ENCODE measurements at regions not wholly inside any gene's neighbourhood (a gene's known extent, or its start where the extent isn't known, plus 50 kb on each side); places are given as distances from the start of the nearest gene placed in this dataset.

- DNase-seq, result no peak
These were observed 184.7 kb downstream of the SOX9 start for GRCh38 chr17:72305472-72305871.

DNA sequence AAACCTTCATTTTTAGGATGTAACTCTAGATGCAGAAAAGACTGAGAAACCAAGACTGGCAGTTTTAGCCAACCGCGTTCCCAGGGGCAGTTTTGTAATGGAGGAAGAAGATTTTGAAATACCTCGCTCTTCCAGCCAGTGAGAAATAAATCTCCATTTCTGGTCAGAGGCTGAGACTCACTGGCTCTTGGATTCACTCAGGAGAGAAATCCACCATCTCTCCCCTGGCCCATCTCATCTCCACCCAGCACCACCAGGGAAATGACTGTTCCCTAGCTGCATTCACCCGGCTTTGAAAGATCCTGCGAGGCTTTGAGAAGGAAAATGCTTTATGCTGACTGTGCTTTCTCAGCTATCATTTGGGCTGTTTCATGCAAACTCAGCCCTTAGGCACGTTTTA is 185.2 kb downstream of the SOX9 start:
- no peaks in the 10 kb centered on the region for H3K9me3 Mint-ChIP-seq
- no peak overlapping the region for H3K27ac Mint-ChIP-seq
- peaks cover 0 to 2% (median 2%) of the 10 kb centered on the region in 3 donors for H3K27me3 Mint-ChIP-seq (ENCODE audit: low read depth in 3 of 3)
- H3K4me1 Mint-ChIP-seq, result no peaks in the 10 kb centered on the region
- H3K4me3 Mint-ChIP-seq, result no peak overlapping the region
- DNase-seq, result no peak
- no peaks in the 10 kb centered on the region for H3K36me3 Mint-ChIP-seq

More at GRCh38 chr17:72305472-72305871, 184.7 kb downstream of the SOX9 start:
- Mint-ChIP-seq H3K36me3 (no peaks in the 10 kb centered on the region), H3K4me1 (no peaks in the 10 kb centered on the region), H3K9me3 (no peaks in the 10 kb centered on the region), H3K27ac (no peak overlapping the region), H3K27me3 (ENCODE audit: low read depth in 3 of 3) (peaks cover 0 to 2% (median 2%) of the 10 kb centered on the region in 3 donors), H3K4me3 (no peak overlapping the region)

- Mint-ChIP-seq H3K4me3 (no peak overlapping the region), H3K27me3 (ENCODE audit: low read depth in 3 of 3) (peaks cover 0 to 2% (median 2%) of the 10 kb centered on the region in 3 donors), H3K9me3 (no peaks in the 10 kb centered on the region), H3K36me3 (no peaks in the 10 kb centered on the region), H3K27ac (no peak overlapping the region), H3K4me1 (no peaks in the 10 kb centered on the region)
- DNase-seq, result no peak
These were observed 187.0 kb downstream of the SOX9 start for GRCh38 chr17:72307836-72308235.

GRCh38 chr17:72308744-72309385 is 188.0 kb downstream of the SOX9 start:
- H3K9me3 Mint-ChIP-seq, result no peaks in the 10 kb centered on the region
- no peaks in the 10 kb centered on the region for H3K4me1 Mint-ChIP-seq
- no peak overlapping the region for H3K27ac Mint-ChIP-seq
- no peaks in the 10 kb centered on the region for H3K36me3 Mint-ChIP-seq
- no peak for DNase-seq
- H3K27me3 Mint-ChIP-seq (ENCODE audit: low read depth in 3 of 3), result peaks cover 0 to 2% (median 2%) of the 10 kb centered on the region in 3 donors
- no peak overlapping the region for H3K4me3 Mint-ChIP-seq

- no peak for DNase-seq
These were observed 190.2 kb downstream of the SOX9 start for GRCh38 chr17:72311004-72311403.

GRCh38 chr17:72315122-72315913 is 194.5 kb downstream of the SOX9 start:
- Mint-ChIP-seq H3K36me3 (no peaks in the 10 kb centered on the region), H3K4me1 (no peaks in the 10 kb centered on the region), H3K4me3 (no peak overlapping the region), H3K27me3 (ENCODE audit: low read depth in 3 of 3) (peaks cover 0 to 8% (median 2%) of the 10 kb centered on the region in 3 donors), H3K27ac (no peak overlapping the region), H3K9me3 (peaks cover 0 to 2% (median 0%) of the 10 kb centered on the region in 6 donors)
- DNase-seq, result no peak

More at GRCh38 chr17:72311004-72311403, 190.2 kb downstream of the SOX9 start:
- no peak overlapping the region for H3K27ac Mint-ChIP-seq
- peaks cover 0 to 4% (median 2%) of the 10 kb centered on the region in 3 donors for H3K27me3 Mint-ChIP-seq (ENCODE audit: low read depth in 3 of 3)
- H3K36me3 Mint-ChIP-seq, result no peaks in the 10 kb centered on the region
- no peaks in the 10 kb centered on the region for H3K4me1 Mint-ChIP-seq
- no peak overlapping the region for H3K4me3 Mint-ChIP-seq
- H3K9me3 Mint-ChIP-seq, result no peaks in the 10 kb centered on the region

GRCh38 chr17:72318131-72318530 is 197.3 kb downstream of the SOX9 start:
- DNase-seq, result no peak
- H3K9me3 Mint-ChIP-seq, result peaks cover 0 to 5% (median 0%) of the 10 kb centered on the region in 6 donors
- no peak overlapping the region for H3K27ac Mint-ChIP-seq
- H3K4me1 Mint-ChIP-seq, result no peaks in the 10 kb centered on the region
- H3K4me3 Mint-ChIP-seq, result no peak overlapping the region
- H3K36me3 Mint-ChIP-seq, result no peaks in the 10 kb centered on the region
- H3K27me3 Mint-ChIP-seq (ENCODE audit: low read depth in 3 of 3), result peaks cover 5 to 6% (median 5%) of the 10 kb centered on the region in 3 donors

GRCh38 chr17:72321896-72322295 is 201.1 kb downstream of the SOX9 start:
- peaks cover 3 to 6% (median 6%) of the 10 kb centered on the region in 3 donors for H3K27me3 Mint-ChIP-seq (ENCODE audit: low read depth in 3 of 3)
- no peaks in the 10 kb centered on the region for H3K4me1 Mint-ChIP-seq
- H3K36me3 Mint-ChIP-seq, result no peaks in the 10 kb centered on the region
- no peak for DNase-seq
- H3K4me3 Mint-ChIP-seq, result no peak overlapping the region
- H3K27ac Mint-ChIP-seq, result no peak overlapping the region
- H3K9me3 Mint-ChIP-seq, result peaks cover 0 to 8% (median 3%) of the 10 kb centered on the region in 6 donors

- Mint-ChIP-seq H3K27me3 (ENCODE audit: low read depth in 3 of 3) (peaks cover 0 to 4% (median 2%) of the 10 kb centered on the region in 3 donors), H3K9me3 (peaks cover 0 to 9% (median 1%) of the 10 kb centered on the region in 6 donors), H3K4me1 (no peaks in the 10 kb centered on the region), H3K27ac (no peak overlapping the region), H3K36me3 (no peaks in the 10 kb centered on the region), H3K4me3 (no peak overlapping the region)
- no peak for DNase-seq
These were observed 211.5 kb downstream of the SOX9 start for GRCh38 chr17:72332367-72332766.

DNA sequence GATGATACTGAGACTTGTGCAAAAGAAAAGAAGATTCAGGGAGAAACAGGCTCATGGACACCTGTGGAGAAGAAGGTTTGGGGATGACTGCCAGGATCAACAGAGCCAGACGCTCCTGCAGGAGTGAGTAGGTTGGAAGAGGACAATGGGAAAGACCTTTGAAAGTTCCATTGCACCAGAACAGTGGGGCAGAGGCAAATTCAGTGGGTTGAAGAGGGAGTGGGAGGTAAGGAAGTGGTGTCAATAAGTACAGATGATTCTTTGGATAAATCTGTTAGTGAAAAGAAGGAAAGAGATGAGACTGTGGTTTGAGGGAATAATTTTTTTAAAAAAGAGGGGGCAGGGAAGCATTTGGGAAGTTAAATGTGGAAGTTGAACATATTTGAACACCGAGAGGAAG is 212.8 kb downstream of the SOX9 start:
- H3K4me3 Mint-ChIP-seq, result no peak overlapping the region
- DNase-seq, result no peak
- H3K36me3 Mint-ChIP-seq, result no peaks in the 10 kb centered on the region
- peaks cover 0 to 9% (median 1%) of the 10 kb centered on the region in 6 donors for H3K9me3 Mint-ChIP-seq
- no peaks in the 10 kb centered on the region for H3K4me1 Mint-ChIP-seq
- H3K27ac Mint-ChIP-seq, result no peak overlapping the region
- peaks cover 0 to 4% (median 2%) of the 10 kb centered on the region in 3 donors for H3K27me3 Mint-ChIP-seq (ENCODE audit: low read depth in 3 of 3)

DNA sequence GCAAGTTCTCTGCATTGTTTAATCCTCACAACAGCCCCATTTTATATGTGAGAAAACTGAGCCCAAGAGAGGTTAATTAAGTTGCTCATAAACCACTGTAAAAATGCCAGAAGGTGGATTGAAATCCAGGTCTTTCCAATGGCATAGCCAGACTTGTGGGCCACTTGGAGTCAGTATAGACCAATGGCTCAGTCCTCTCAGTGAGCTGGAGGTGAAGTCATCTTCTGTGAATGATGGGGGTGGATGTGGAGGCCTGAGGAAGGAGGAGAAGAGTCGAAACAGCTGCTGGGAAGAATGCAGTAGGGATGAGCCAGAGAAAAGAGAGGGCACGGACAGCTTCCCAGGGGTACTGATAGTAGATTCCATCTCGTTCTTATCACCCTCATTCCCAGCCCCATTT is 213.4 kb downstream of the SOX9 start:
- H3K27ac Mint-ChIP-seq, result no peak overlapping the region
- DNase-seq, result no peak
- peaks cover 0 to 7% (median 1%) of the 10 kb centered on the region in 6 donors for H3K9me3 Mint-ChIP-seq
- no peaks in the 10 kb centered on the region for H3K4me1 Mint-ChIP-seq
- peaks cover 0 to 4% (median 0%) of the 10 kb centered on the region in 3 donors for H3K27me3 Mint-ChIP-seq (ENCODE audit: low read depth in 3 of 3)
- no peaks in the 10 kb centered on the region for H3K36me3 Mint-ChIP-seq
- H3K4me3 Mint-ChIP-seq, result no peak overlapping the region

DNA sequence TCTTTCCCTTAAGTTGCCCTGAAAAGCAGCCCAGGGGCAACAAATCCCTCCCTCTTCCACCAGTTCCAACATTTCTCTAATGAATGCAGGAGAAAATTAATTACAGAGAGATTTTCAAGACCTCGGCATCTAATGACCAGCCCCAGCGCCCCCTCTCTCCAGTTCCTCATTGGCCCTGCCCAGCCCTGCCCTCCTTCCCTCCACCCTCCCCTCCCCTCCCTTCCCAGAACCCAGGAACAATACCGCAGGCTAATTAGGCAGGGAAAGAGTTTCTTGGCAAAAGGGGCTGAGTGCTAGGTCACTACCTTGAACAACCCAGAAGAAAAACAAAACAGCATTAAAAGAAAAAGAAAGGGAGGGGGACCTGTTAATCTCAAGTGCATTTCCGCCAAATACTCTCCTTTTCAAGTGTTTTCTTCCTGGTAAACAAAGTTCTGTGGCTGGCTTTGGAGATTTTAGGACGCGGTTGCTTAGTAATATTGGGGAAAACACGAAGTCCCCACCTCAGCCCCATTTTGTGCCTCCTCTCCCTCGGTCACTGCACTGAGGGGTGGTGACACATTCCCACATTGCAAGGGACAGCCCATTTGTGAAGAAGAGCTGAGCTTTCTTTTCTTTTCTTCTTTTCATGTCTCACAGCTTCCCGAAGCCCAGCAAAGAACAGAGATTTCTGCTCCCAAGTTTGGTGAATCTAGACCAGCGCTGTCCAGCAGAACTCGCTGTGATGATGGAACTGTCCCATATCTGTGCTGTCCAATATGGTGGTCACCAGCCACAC is 215.4 kb downstream of the SOX9 start:
- Mint-ChIP-seq H3K27ac (no peak overlapping the region), H3K9me3 (peaks cover 0 to 11% (median 1%) of the 10 kb centered on the region in 6 donors), H3K4me3 (no peak overlapping the region), H3K27me3 (ENCODE audit: low read depth in 3 of 3) (peaks cover 0 to 6% (median 0%) of the 10 kb centered on the region in 3 donors), H3K4me1 (no peaks in the 10 kb centered on the region), H3K36me3 (no peaks in the 10 kb centered on the region)
- DNase-seq, result no peak

GRCh38 chr17:72336804-72337070 is 215.9 kb downstream of the SOX9 start:
- peaks cover 0 to 11% (median 1%) of the 10 kb centered on the region in 6 donors for H3K9me3 Mint-ChIP-seq
- no peak overlapping the region for H3K4me3 Mint-ChIP-seq
- peaks cover 0 to 6% (median 0%) of the 10 kb centered on the region in 3 donors for H3K27me3 Mint-ChIP-seq (ENCODE audit: low read depth in 3 of 3)
- H3K27ac Mint-ChIP-seq, result no peak overlapping the region
- no peak for DNase-seq
- H3K4me1 Mint-ChIP-seq, result no peaks in the 10 kb centered on the region
- no peaks in the 10 kb centered on the region for H3K36me3 Mint-ChIP-seq

DNA sequence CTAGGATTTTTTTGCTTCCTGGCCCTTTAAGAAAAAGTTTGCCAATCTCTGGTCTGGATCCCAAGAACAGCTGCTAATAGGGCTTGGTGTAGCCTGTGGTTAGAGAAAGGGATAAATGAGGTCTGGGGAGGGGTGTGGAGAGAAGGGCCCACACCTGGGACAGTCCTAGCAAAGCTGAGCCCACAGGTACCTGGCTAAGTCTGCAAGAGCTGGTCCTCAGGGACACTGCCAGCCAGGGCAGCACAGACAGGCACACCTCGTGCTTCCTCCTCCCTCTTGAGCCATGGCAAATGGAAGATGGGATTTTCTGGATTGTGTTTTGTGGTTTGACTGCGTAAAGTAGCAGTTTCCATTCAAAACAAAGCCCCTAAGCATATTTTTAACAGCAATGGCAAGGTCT is 217.5 kb downstream of the SOX9 start:
- no peak for DNase-seq
- H3K4me1 Mint-ChIP-seq, result no peaks in the 10 kb centered on the region
- no peak overlapping the region for H3K4me3 Mint-ChIP-seq
- peaks cover 0 to 7% (median under 1%) of the 10 kb centered on the region in 6 donors for H3K9me3 Mint-ChIP-seq
- peaks cover 0 to 4% (median 0%) of the 10 kb centered on the region in 3 donors for H3K27me3 Mint-ChIP-seq (ENCODE audit: low read depth in 3 of 3)
- H3K27ac Mint-ChIP-seq, result no peak overlapping the region
- no peaks in the 10 kb centered on the region for H3K36me3 Mint-ChIP-seq
